Loucy (cell line): ENCODE measurements at regions not wholly inside any gene's neighbourhood (a gene's known extent, or its start where the extent isn't known, plus 50 kb on each side); places are given as distances from the start of the nearest gene placed in this dataset.

Source experiments
- H2AFZ ChIP-seq: fragments of 200-600 bp; sonication (generic); 2 replicates; pipeline ENCODE4 v1.6.0; 2016; ENCODE audit warnings: antibody characterized with exemption, mild to moderate bottlenecking, low read length, moderate library complexity
- H3F3A ChIP-seq: fragments of 200-600 bp; 2 replicates; pipeline ENCODE4 v1.6.0; 2016; ENCODE audit warnings: antibody characterized with exemption, low read depth, mild to moderate bottlenecking
- H3K27me3 ChIP-seq: fragments of 200-600 bp; sonication (generic); 2 replicates; pipeline ENCODE4 v1.6.1; 2014; ENCODE audit warnings: low read length, mild to moderate bottlenecking; ENCODE audit not compliant: insufficient read depth, poor library complexity, severe bottlenecking
- H3K36me3 ChIP-seq: fragments of 200-600 bp; sonication (generic); 2 replicates; pipeline ENCODE4 v1.6.1; 2016; ENCODE audit warnings: low read length; ENCODE audit not compliant: insufficient read depth
- H3K4me1 ChIP-seq: fragments of 200-600 bp; sonication (generic); 2 replicates; pipeline ENCODE4 v1.5.1; 2014; ENCODE audit warnings: low read length, mild to moderate bottlenecking; ENCODE audit not compliant: insufficient read depth, poor library complexity, severe bottlenecking
- H3K4me2 ChIP-seq: fragments of 200-600 bp; sonication (generic); 2 replicates; pipeline ENCODE4 v1.6.0; 2014; ENCODE audit warnings: antibody characterized with exemption, low read length, low read depth, mild to moderate bottlenecking; ENCODE audit not compliant: poor library complexity, severe bottlenecking
- H3K4me3 ChIP-seq: fragments of 200-600 bp; sonication (generic); 2 replicates; pipeline ENCODE4 v1.5.1; 2014; ENCODE audit warnings: low read length, mild to moderate bottlenecking, mixed read lengths; ENCODE audit not compliant: poor library complexity, severe bottlenecking
- H3K79me2 ChIP-seq: fragments of 200-600 bp; sonication (generic); 2 replicates; pipeline ENCODE4 v1.6.1; 2014; ENCODE audit warnings: low read length; ENCODE audit not compliant: insufficient read depth
- H3K9ac ChIP-seq: fragments of 200-600 bp; sonication (generic); 2 replicates; pipeline ENCODE4 v1.6.0; 2014; ENCODE audit warnings: mild to moderate bottlenecking, low read depth, low read length, moderate library complexity; ENCODE audit not compliant: poor library complexity, severe bottlenecking
- H3K9me2 ChIP-seq: fragments of 200-600 bp; sonication (generic); replicated peaks from 2 replicates; pipeline ENCODE4 v1.6.1; 2016; ENCODE audit warnings: low read depth, low read length, mixed read lengths
- H3K9me3 ChIP-seq: fragments of 200-600 bp; sonication (generic); 2 replicates; pipeline ENCODE4 v1.6.1; 2014; ENCODE audit warnings: mild to moderate bottlenecking, antibody characterized with exemption, low read length, low read depth; ENCODE audit not compliant: insufficient read depth
- H4K20me1 ChIP-seq: fragments of 200-600 bp; sonication (generic); 2 replicates; pipeline ENCODE4 v1.6.0; 2014; ENCODE audit warnings: antibody characterized with exemption, low read length, mild to moderate bottlenecking; ENCODE audit not compliant: insufficient read depth, poor library complexity, severe bottlenecking
- CTCF ChIP-seq: fragments of 200-600 bp; sonication (generic); conservative IDR thresholded peaks from 2 replicates; pipeline ENCODE4 v1.5.1; 2014; ENCODE audit warnings: mild to moderate bottlenecking, antibody characterized with exemption, low read length
- EZH2phosphoT487 ChIP-seq: fragments of 200-600 bp; IDR thresholded peaks from 2 replicates; pipeline ENCODE4 v1.6.1; 2018; ENCODE audit warnings: antibody characterized with exemption, mild to moderate bottlenecking, moderate library complexity, borderline replicate concordance

GRCh38 chr14:29282169-29282568, 515.6 kb downstream of the FOXG1 start:
- Histone ChIP-seq H3K4me2 (no peak overlapping the region), H3K9ac (no peak overlapping the region), H3K27me3 (no peaks in the 10 kb centered on the region), H3F3A (no peaks in the 10 kb centered on the region), H3K4me1 (no peaks in the 10 kb centered on the region), H2AFZ (no peak overlapping the region), H3K9me3 (no peaks in the 10 kb centered on the region), H4K20me1 (no peaks in the 10 kb centered on the region), H3K9me2 (0 out of 2 replicates have a peak, but pooled peaks cover 5% of the 10 kb centered on the region), H3K36me3 (no peaks in the 10 kb centered on the region), H3K4me3 (no peak overlapping the region), H3K79me2 (no peaks in the 10 kb centered on the region)
- TF ChIP-seq CTCF, result no peak
- TF ChIP-seq EZH2phosphoT487, result no peak

- no peak overlapping the region for H2AFZ ChIP-seq
- no peaks in the 10 kb centered on the region for H3K4me1 ChIP-seq
- no peaks in the 10 kb centered on the region for H4K20me1 ChIP-seq
- no peak overlapping the region for H3K4me3 ChIP-seq
- no peaks in the 10 kb centered on the region for H3F3A ChIP-seq
- H3K4me2 ChIP-seq, result no peak overlapping the region
- no peaks in the 10 kb centered on the region for H3K27me3 ChIP-seq
- TF ChIP-seq EZH2phosphoT487 (no peak), CTCF (no peak)
- no peaks in the 10 kb centered on the region for H3K9me2 ChIP-seq
- no peaks in the 10 kb centered on the region; the same call in 1 of the 2 replicates for H3K9me3 ChIP-seq
- no peak overlapping the region for H3K9ac ChIP-seq
- H3K36me3 ChIP-seq, result no peaks in the 10 kb centered on the region
- H3K79me2 ChIP-seq, result no peaks in the 10 kb centered on the region
Measured at GRCh38 chr14:29290441-29290840, 523.9 kb downstream of the FOXG1 start.

- TF ChIP-seq CTCF, result no peak
- no peak for TF ChIP-seq EZH2phosphoT487
- no peaks in the 10 kb centered on the region for H3K36me3 ChIP-seq
- no peak overlapping the region for H3K4me2 ChIP-seq
- no peaks in the 10 kb centered on the region for H3K79me2 ChIP-seq
- H4K20me1 ChIP-seq, result no peaks in the 10 kb centered on the region
- H2AFZ ChIP-seq, result no peak overlapping the region
- H3K4me3 ChIP-seq, result no peak overlapping the region
- no peaks in the 10 kb centered on the region; the same call in 1 of the 2 replicates for H3K9me3 ChIP-seq
- H3K27me3 ChIP-seq, result no peaks in the 10 kb centered on the region
- H3K9me2 ChIP-seq, result no peaks in the 10 kb centered on the region
- no peak overlapping the region for H3K9ac ChIP-seq
- no peaks in the 10 kb centered on the region for H3F3A ChIP-seq
- no peaks in the 10 kb centered on the region for H3K4me1 ChIP-seq
Measured at GRCh38 chr14:29299372-29299771, 532.8 kb downstream of the FOXG1 start.
